HG03565 (cell line): ENCODE measurements at regions not wholly inside any gene's neighbourhood (a gene's known extent, or its start where the extent isn't known, plus 50 kb on each side); places are given as distances from the start of the nearest gene placed in this dataset.
"Not testable (repeated sequence)": the region's sequence is repeated elsewhere in the genome, so short reads cannot be mapped to it uniquely, and the experiment has no call there.

Experiments used
- ATAC-seq: cut with Tn5 transposase; IDR thresholded peaks from one replicate; pipeline ENCODE4 v1.9.1; 2021; ENCODE audit warnings: mild to moderate bottlenecking, moderate library complexity; ENCODE audit not compliant: unreplicated experiment

GRCh38 chr6:104676679-104677078, 183.0 kb downstream of the HACE1 start:
- ATAC-seq = not testable (repeated sequence)

- not testable (repeated sequence) for ATAC-seq
Measured at GRCh38 chr6:104675161-104675560, 184.6 kb downstream of the HACE1 start.

GRCh38 chr6:104673078-104673477, 186.6 kb downstream of the HACE1 start:
- not testable (repeated sequence) for ATAC-seq

- not testable (repeated sequence) for ATAC-seq
Measured at GRCh38 chr6:104671591-104671891, 188.2 kb downstream of the HACE1 start.

- ATAC-seq = not testable (repeated sequence)
Measured at GRCh38 chr6:104670834-104671590, 188.7 kb downstream of the HACE1 start.

GRCh38 chr6:104669483-104669882, 190.2 kb downstream of the HACE1 start:
- no peak for ATAC-seq

- no peak for ATAC-seq
Measured at GRCh38 chr6:104656235-104656634, 203.5 kb downstream of the HACE1 start.

- ATAC-seq = no peak
Measured at GRCh38 chr6:104653781-104654180, 205.9 kb downstream of the HACE1 start.

GRCh38 chr6:104648347-104648746, 211.4 kb downstream of the HACE1 start:
- ATAC-seq = no peak

- ATAC-seq = no peak
Measured at GRCh38 chr6:104644848-104645247, 214.9 kb downstream of the HACE1 start.

- ATAC-seq = no peak
Measured at GRCh38 chr6:104642871-104643270, 216.8 kb downstream of the HACE1 start.

- ATAC-seq = no peak
Measured at GRCh38 chr6:104640761-104641160, 219.0 kb downstream of the HACE1 start.

- ATAC-seq = no peak
Measured at GRCh38 chr6:104640150-104640700, 219.5 kb downstream of the HACE1 start.

- peak; percentile 89 for ATAC-seq
Measured at GRCh38 chr6:104639668-104640067, 220.1 kb downstream of the HACE1 start.

- ATAC-seq = no peak
Measured at GRCh38 chr6:104638841-104639290, 220.9 kb downstream of the HACE1 start.

GRCh38 chr6:104633125-104633524, 226.6 kb downstream of the HACE1 start:
- no peak for ATAC-seq

GRCh38 chr6:104632588-104632987, 227.1 kb downstream of the HACE1 start:
- no peak for ATAC-seq

GRCh38 chr6:104630955-104631354, 228.8 kb downstream of the HACE1 start:
- ATAC-seq = no peak

- ATAC-seq = no peak
Measured at GRCh38 chr6:104630522-104630921, 229.2 kb downstream of the HACE1 start.

GRCh38 chr6:104629826-104630225, 229.9 kb downstream of the HACE1 start:
- no peak for ATAC-seq

- ATAC-seq = no peak
Measured at GRCh38 chr6:104625536-104625935, 234.2 kb downstream of the HACE1 start.

- ATAC-seq = peak; percentile 63
Measured at GRCh38 chr6:104623052-104623690, 236.5 kb downstream of the HACE1 start.
